Neuronal stem cell (in vitro differentiated cells): ENCODE measurements at regions not wholly inside any gene's neighbourhood (a gene's known extent, or its start where the extent isn't known, plus 50 kb on each side); places are given as distances from the start of the nearest gene placed in this dataset.

ENCODE experiments used
- DNase-seq: peaks from one replicate; pipeline ENCODE4 v3.0.0-alpha.2; 2013; ENCODE audit warnings: low spot score
- H2AFZ ChIP-seq: one replicate; pipeline ENCODE4 v1.6.1; 2013; ENCODE audit warnings: mild to moderate bottlenecking, low read length, inconsistent platforms
- H2AK5ac ChIP-seq: 2 replicates; pipeline ENCODE4 v1.6.1; 2013; ENCODE audit warnings: low read depth, mild to moderate bottlenecking, inconsistent platforms, low read length, moderate library complexity, mixed read lengths
- H2BK120ac ChIP-seq: 2 replicates; pipeline ENCODE4 v1.6.1; 2013; ENCODE audit warnings: low read depth, mild to moderate bottlenecking, inconsistent platforms, low read length, moderate library complexity, mixed read lengths
- H2BK12ac ChIP-seq: one replicate; pipeline ENCODE4 v1.6.1; 2013; ENCODE audit warnings: low read length, inconsistent platforms
- H2BK15ac ChIP-seq: 2 replicates; pipeline ENCODE4 v1.6.1; 2013; ENCODE audit warnings: mild to moderate bottlenecking, low read length, inconsistent platforms, mixed read lengths
- H2BK5ac ChIP-seq: one replicate; pipeline ENCODE4 v1.6.1; 2013; ENCODE audit warnings: inconsistent platforms, mild to moderate bottlenecking, low read length, moderate library complexity
- H3K14ac ChIP-seq: one replicate; pipeline ENCODE4 v1.6.1; 2013; ENCODE audit warnings: low read length, inconsistent platforms
- H3K18ac ChIP-seq: 2 replicates; pipeline ENCODE4 v1.6.1; 2013; ENCODE audit warnings: low read length, inconsistent platforms
- H3K23ac ChIP-seq: 2 replicates; pipeline ENCODE4 v1.6.1; 2013; ENCODE audit warnings: low read depth, mild to moderate bottlenecking, mixed read lengths, low read length, inconsistent platforms; ENCODE audit not compliant: poor library complexity
- H3K27ac ChIP-seq: replicated peaks from 3 replicates; pipeline ENCODE4 v1.5.1; 2013; ENCODE audit warnings: low read length, inconsistent platforms
- H3K27me3 ChIP-seq, 3 experiments: 2 replicates each; pipeline ENCODE4 v1.6.1; 2013; ENCODE audit warnings: low read length in 3 of 3, mild to moderate bottlenecking in 2 of 3, inconsistent platforms in 1 of 3, low read depth in 1 of 3, mixed read lengths in 1 of 3, moderate library complexity in 1 of 3; ENCODE audit not compliant: control insufficient read depth in 3 of 3, insufficient read depth in 3 of 3
- H3K36me3 ChIP-seq, 2 donors: replicated peaks in 1 of 2; 2 replicates each; pipeline ENCODE4 v1.6.1; 2013; ENCODE audit warnings: low read length in 2 of 2; ENCODE audit not compliant: control insufficient read depth in 2 of 2, insufficient read depth in 2 of 2
- H3K4ac ChIP-seq: 2 replicates; pipeline ENCODE4 v1.6.1; 2013; ENCODE audit warnings: inconsistent platforms, mild to moderate bottlenecking, low read length, moderate library complexity
- H3K4me1 ChIP-seq, 2 donors: 1 replicate in 1 of 2; 2 replicates in 1 of 2; pipeline ENCODE4 v1.6.1; 2013; ENCODE audit warnings: low read length in 2 of 2, low read depth in 1 of 2; ENCODE audit not compliant: control insufficient read depth in 2 of 2, insufficient read depth in 1 of 2
- H3K4me2 ChIP-seq: one replicate; pipeline ENCODE4 v1.6.1; 2013; ENCODE audit warnings: mild to moderate bottlenecking, low read length, inconsistent platforms; ENCODE audit not compliant: insufficient read depth, poor library complexity, severe bottlenecking
- H3K4me3 ChIP-seq, 2 donors: 2 replicates each; pipeline ENCODE4 v1.5.1; 2013; ENCODE audit warnings: low read length in 2 of 2, mild to moderate bottlenecking in 2 of 2, inconsistent platforms in 1 of 2, moderate library complexity in 1 of 2
- H3K79me1 ChIP-seq: one replicate; pipeline ENCODE4 v1.6.1; 2013; ENCODE audit warnings: low read depth, mild to moderate bottlenecking, inconsistent platforms, low read length, moderate library complexity
- H3K9ac ChIP-seq: one replicate; pipeline ENCODE4 v1.6.1; 2013; ENCODE audit warnings: mild to moderate bottlenecking, low read depth, low read length, inconsistent platforms; ENCODE audit not compliant: poor library complexity
- H3K9me3 ChIP-seq, 2 donors: replicated peaks in 1 of 2; 2 replicates each; pipeline versions ENCODE3 to v1.6.1; 2013; ENCODE audit warnings: low read length in 2 of 2, mild to moderate bottlenecking in 2 of 2, inconsistent platforms in 1 of 2, low read depth in 1 of 2, mixed read lengths in 1 of 2, moderate library complexity in 1 of 2; ENCODE audit not compliant: control insufficient read depth in 2 of 2, insufficient read depth in 1 of 2
- H4K8ac ChIP-seq: one replicate; pipeline ENCODE4 v1.6.1; 2013; ENCODE audit warnings: low read depth, mild to moderate bottlenecking, inconsistent platforms, low read length, moderate library complexity
- H4K91ac ChIP-seq: one replicate; pipeline ENCODE4 v1.6.1; 2013; ENCODE audit warnings: low read length, low read depth, mild to moderate bottlenecking, inconsistent platforms; ENCODE audit not compliant: poor library complexity
- WGBS, 2 donors: extraction: QIAGEN DNeasy Blood & Tissue Kit; methylation state at CpG; one replicate each; pipeline ENCODE4 v1.1.7; 2013; ENCODE audit warnings: missing lambda C conversion rate in 2 of 2, mixed read lengths in 1 of 2; ENCODE audit not compliant: insufficient read length in 2 of 2, insufficient replicate concordance in 1 of 2; ENCODE audit errors: extremely low coverage in 2 of 2; 5-methylcytosine and 5-hydroxymethylcytosine counted together

GRCh38 chr13:90622541-90622940 is 724.9 kb upstream of the MIR17HG start:
- Histone ChIP-seq H3K27ac (no peak overlapping the region), H3K4ac (no peak overlapping the region), H3K4me2 (no peak overlapping the region), H3K18ac (no peak overlapping the region), H3K79me1 (no peaks in the 10 kb centered on the region), H2BK120ac (no peak overlapping the region), H3K14ac (no peak overlapping the region), H2BK15ac (no peak overlapping the region), H4K91ac (no peak overlapping the region), H2AFZ (no peak overlapping the region), H3K23ac (no peak overlapping the region), H2BK5ac (no peak overlapping the region), H3K9ac (no peak overlapping the region), H2BK12ac (no peak overlapping the region), H3K36me3 (no peaks in the 10 kb centered on the region), H4K8ac (no peak overlapping the region), H3K4me3 (no peak overlapping the region), H3K27me3 (no peaks in the 10 kb centered on the region), H3K4me1 (no peaks in the 10 kb centered on the region), H3K9me3 (peaks cover 0 to 12% of the 10 kb centered on the region in 2 donors), H2AK5ac (no peak overlapping the region)
- no peak for DNase-seq
- WGBS, 2 donors = no CpG with 5 or more reads among the region's 1 CpG

- no CpG with 5 or more reads among the region's 3 CpGs for WGBS, 2 donors
- no peak overlapping the region for H2AK5ac ChIP-seq
- H3K4me1 ChIP-seq = no peaks in the 10 kb centered on the region
- no peaks in the 10 kb centered on the region for H3K79me1 ChIP-seq
- no peak overlapping the region for H2BK15ac ChIP-seq
- H3K23ac ChIP-seq = no peak overlapping the region
- H2BK120ac ChIP-seq = no peak overlapping the region
- DNase-seq = no peak
- no peak overlapping the region for H2AFZ ChIP-seq
- H3K9ac ChIP-seq = no peak overlapping the region
- no peak overlapping the region for H3K18ac ChIP-seq
- H4K8ac ChIP-seq = no peak overlapping the region
- no peak overlapping the region for H3K4ac ChIP-seq
- no peak overlapping the region for H2BK12ac ChIP-seq
- peaks cover 0 to 3% of the 10 kb centered on the region in 2 donors for H3K9me3 ChIP-seq
- H2BK5ac ChIP-seq = no peak overlapping the region
- no peak overlapping the region for H3K4me3 ChIP-seq
- no peak overlapping the region for H3K14ac ChIP-seq
- H3K36me3 ChIP-seq = no peaks in the 10 kb centered on the region
- H4K91ac ChIP-seq = no peak overlapping the region
- H3K27ac ChIP-seq = no peak overlapping the region
- H3K4me2 ChIP-seq = no peak overlapping the region
- H3K27me3 ChIP-seq = no peaks in the 10 kb centered on the region
Observed at GRCh38 chr13:90623318-90624011, 724.0 kb upstream of the MIR17HG start.

GRCh38 chr13:90627813-90628212 is 719.7 kb upstream of the MIR17HG start:
- Histone ChIP-seq H3K23ac (no peak overlapping the region), H2BK15ac (no peak overlapping the region), H3K9ac (no peak overlapping the region), H3K4me2 (no peak overlapping the region), H3K9me3 (no peaks in the 10 kb centered on the region), H3K27me3 (no peaks in the 10 kb centered on the region), H2AK5ac (no peak overlapping the region), H3K18ac (no peak overlapping the region), H3K4me1 (no peaks in the 10 kb centered on the region), H2BK5ac (no peak overlapping the region), H2AFZ (no peak overlapping the region), H3K27ac (no peak overlapping the region), H2BK12ac (no peak overlapping the region), H3K79me1 (no peaks in the 10 kb centered on the region), H3K36me3 (no peaks in the 10 kb centered on the region), H3K4me3 (no peak overlapping the region), H3K14ac (no peak overlapping the region), H4K8ac (no peak overlapping the region), H4K91ac (no peak overlapping the region), H2BK120ac (no peak overlapping the region), H3K4ac (no peak overlapping the region)
- no CpG with 5 or more reads among the region's 1 CpG for WGBS, 2 donors
- DNase-seq = no peak

GRCh38 chr13:90628471-90628870 is 719.0 kb upstream of the MIR17HG start:
- WGBS, 2 donors = no CpG with 5 or more reads among the region's 4 CpGs
- H2AK5ac ChIP-seq = no peak overlapping the region

More at GRCh38 chr13:90628471-90628870, 719.0 kb upstream of the MIR17HG start:
- H2AFZ ChIP-seq = no peak overlapping the region
- H3K79me1 ChIP-seq = no peaks in the 10 kb centered on the region
- H3K14ac ChIP-seq = no peak overlapping the region
- H2BK120ac ChIP-seq = no peak overlapping the region
- no peak overlapping the region for H3K4me2 ChIP-seq
- no peak overlapping the region for H2BK15ac ChIP-seq
- H4K8ac ChIP-seq = no peak overlapping the region
- no peak overlapping the region for H3K27ac ChIP-seq
- no peak overlapping the region for H3K4me3 ChIP-seq
- H3K18ac ChIP-seq = no peak overlapping the region
- no peak overlapping the region for H3K9ac ChIP-seq
- H3K23ac ChIP-seq = no peak overlapping the region
- no peak overlapping the region for H4K91ac ChIP-seq
- no peak overlapping the region for H3K4ac ChIP-seq
- H3K4me1 ChIP-seq = no peaks in the 10 kb centered on the region
- H3K27me3 ChIP-seq = no peaks in the 10 kb centered on the region
- H3K9me3 ChIP-seq = no peaks in the 10 kb centered on the region
- H3K36me3 ChIP-seq = no peaks in the 10 kb centered on the region
- no peak for DNase-seq
- H2BK12ac ChIP-seq = no peak overlapping the region
- H2BK5ac ChIP-seq = no peak overlapping the region
